ENCODE measurements at regions not wholly inside any gene's neighbourhood (a gene's known extent, or its start where the extent isn't known, plus 50 kb on each side); places are given as distances from the start of the nearest gene placed in this dataset.

DNA sequence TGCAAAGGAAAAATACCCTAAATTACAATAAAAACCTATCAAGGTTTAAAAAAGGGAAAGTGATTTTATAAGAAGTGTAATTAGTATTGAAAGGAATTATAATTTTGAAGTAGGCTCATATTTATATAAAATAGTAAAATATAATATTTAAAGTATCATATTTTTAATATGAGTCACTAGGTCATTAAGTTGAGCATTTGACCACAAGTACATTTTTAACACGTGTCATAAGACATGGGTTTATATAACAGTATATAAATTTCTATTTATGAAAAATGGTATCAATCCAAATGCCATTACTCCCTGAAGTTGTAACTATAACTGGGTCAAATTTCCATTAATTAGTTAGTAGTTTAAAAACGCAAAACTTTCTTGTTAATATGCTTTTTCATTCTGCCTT is 365.9 kb downstream of the COL11A1 start:
- TF ChIP-seq CTCF (IDR thresholded peaks at IDR 0.05; ENCODE audit: poor library complexity) = no peak
- TF ChIP-seq EZH2phosphoT487 (IDR thresholded peaks at IDR 0.05; ENCODE audit: low read depth, severe bottlenecking, unreplicated experiment) = no peak
- no peak for TF ChIP-seq EZH2 (IDR thresholded peaks at IDR 0.05; ENCODE audit: borderline replicate concordance)
